ENCODE measurements at regions not wholly inside any gene's neighbourhood (a gene's known extent, or its start where the extent isn't known, plus 50 kb on each side); places are given as distances from the start of the nearest gene placed in this dataset.
A peak's percentile ranks its signal among the peaks of the same experiment; 100 is the strongest.
"Not testable (repeated sequence)": the region's sequence is repeated elsewhere in the genome, so short reads cannot be mapped to it uniquely, and the experiment has no call there.

GRCh38 chr3:124325248-124325647 is 333.3 kb upstream of the ROPN1 start:
- DNase-seq = no peak

GRCh38 chr3:124329723-124330122 is 337.8 kb upstream of the ROPN1 start:
- DNase-seq = no peak

- DNase-seq = no peak
These were observed 342.2 kb upstream of the ROPN1 start for GRCh38 chr3:124333931-124334640.

GRCh38 chr3:124336067-124336656 is 344.2 kb upstream of the ROPN1 start:
- DNase-seq = no peak

GRCh38 chr3:124345845-124346244 is 353.9 kb upstream of the ROPN1 start:
- DNase-seq = no peak

- no peak for DNase-seq
These were observed 354.6 kb upstream of the ROPN1 start for GRCh38 chr3:124346487-124346886.

- DNase-seq = peak; percentile 50
These were observed 355.5 kb upstream of the ROPN1 start for GRCh38 chr3:124347418-124347817.

GRCh38 chr3:124348555-124348954 is 356.6 kb upstream of the ROPN1 start:
- DNase-seq = not testable (repeated sequence)

- peak; percentile 81 for DNase-seq
These were observed 359.7 kb upstream of the ROPN1 start for GRCh38 chr3:124351430-124352148.

GRCh38 chr3:124352149-124352539 is 360.2 kb upstream of the ROPN1 start:
- peak; percentile 64 for DNase-seq

- no peak for DNase-seq
These were observed 361.8 kb upstream of the ROPN1 start for GRCh38 chr3:124353691-124354090.

- no peak for DNase-seq
These were observed 362.2 kb upstream of the ROPN1 start for GRCh38 chr3:124354150-124354549.

- no peak for DNase-seq
These were observed 366.2 kb upstream of the ROPN1 start for GRCh38 chr3:124358156-124358555.

GRCh38 chr3:124360155-124360554 is 368.2 kb upstream of the ROPN1 start:
- no peak for DNase-seq

GRCh38 chr3:124360563-124360962 is 368.6 kb upstream of the ROPN1 start:
- no peak for DNase-seq

GRCh38 chr3:124361566-124361965 is 368.7 kb upstream of the UMPS start:
- DNase-seq = no peak

- DNase-seq = peak; percentile 95
These were observed 367.8 kb upstream of the UMPS start for GRCh38 chr3:124362455-124362854.

GRCh38 chr3:124363476-124363875 is 366.8 kb upstream of the UMPS start:
- no peak for DNase-seq

- DNase-seq = no peak
These were observed 365.8 kb upstream of the UMPS start for GRCh38 chr3:124364317-124365020.

- DNase-seq = not testable (repeated sequence)
These were observed 363.6 kb upstream of the UMPS start for GRCh38 chr3:124366655-124367054.

GRCh38 chr3:124372775-124373174 is 357.5 kb upstream of the UMPS start:
- no peak for DNase-seq

GRCh38 chr3:124373524-124373923 is 356.7 kb upstream of the UMPS start:
- DNase-seq = no peak

GRCh38 chr3:124374583-124374982 is 355.7 kb upstream of the UMPS start:
- no peak for DNase-seq

Data from NCI-H2081 treated with DMSO at 0.1 percent for 48 hours (cell line).